Erythroblast (primary cell): ENCODE measurements at regions not wholly inside any gene's neighbourhood (a gene's known extent, or its start where the extent isn't known, plus 50 kb on each side); places are given as distances from the start of the nearest gene placed in this dataset.

Experiments
- GATA1 ChIP-seq: IDR thresholded peaks from 2 replicates; pipeline ENCODE4 v1.6.1; 2011; ENCODE audit warnings: low read depth, mild to moderate bottlenecking, control low read depth, low read length, moderate library complexity
- POLR2A ChIP-seq: IDR thresholded peaks from 2 replicates; pipeline ENCODE4 v1.6.1; 2011; ENCODE audit warnings: mild to moderate bottlenecking, low read length

GRCh38 chr9:78428640-78429039 lies 131.7 kb downstream of the PSAT1 start:
- TF ChIP-seq POLR2A (no peak), GATA1 (no peak)
